ENCODE measurements at regions not wholly inside any gene's neighbourhood (a gene's known extent, or its start where the extent isn't known, plus 50 kb on each side); places are given as distances from the start of the nearest gene placed in this dataset.

GRCh38 chr6:144639654-144640053 is 354.5 kb downstream of the UTRN start:
- H3K27ac ChIP-seq = no peak overlapping the region
- no peak overlapping the region for H3K4me3 ChIP-seq
- H3K27me3 ChIP-seq = no peaks in the 10 kb centered on the region
- peaks cover 0 to 5% (median 0%) of the 10 kb centered on the region in 4 donors for H3K4me1 ChIP-seq
- DNase-seq (no peak), ATAC-seq (ENCODE audit: low FRiP score in 2 of 2) (no peak)
- no peak for TF ChIP-seq EP300 (IDR thresholded peaks at IDR 0.05)
- TF ChIP-seq POLR2A (IDR thresholded peaks at IDR 0.05) = no peak
- no peak for TF ChIP-seq CTCF (IDR thresholded peaks at IDR 0.05)
- no peak for TF ChIP-seq POLR2AphosphoS5 (IDR thresholded peaks at IDR 0.05)
- WGBS, 2 donors = 67 to 88% methylated on average over 1 of the region's 1 CpG
- H3K9me3 ChIP-seq = no peaks in the 10 kb centered on the region
- no peaks in the 10 kb centered on the region for H3K36me3 ChIP-seq

GRCh38 chr6:144641286-144641685 is 356.2 kb downstream of the UTRN start:
- TF ChIP-seq CTCF (IDR thresholded peaks at IDR 0.05) (no peak), EP300 (IDR thresholded peaks at IDR 0.05) (no peak), POLR2AphosphoS5 (IDR thresholded peaks at IDR 0.05) (no peak), POLR2A (IDR thresholded peaks at IDR 0.05) (no peak)
- ATAC-seq (ENCODE audit: low FRiP score in 2 of 2) = no peak
- peaks cover 0 to 5% (median 0%) of the 10 kb centered on the region in 4 donors for H3K4me1 ChIP-seq
- no peaks in the 10 kb centered on the region for H3K27me3 ChIP-seq
- no peak for DNase-seq
- no peaks in the 10 kb centered on the region for H3K36me3 ChIP-seq
- no peak overlapping the region for H3K4me3 ChIP-seq
- no peak overlapping the region for H3K27ac ChIP-seq
- H3K9me3 ChIP-seq = no peaks in the 10 kb centered on the region
- WGBS, 2 donors = 94 to 100% methylated on average over 1 of the region's 1 CpG

GRCh38 chr6:144644776-144645175 is 359.6 kb downstream of the UTRN start:
- Histone ChIP-seq H3K27me3 (no peaks in the 10 kb centered on the region), H3K36me3 (no peaks in the 10 kb centered on the region), H3K27ac (no peak overlapping the region), H3K4me1 (no peaks in the 10 kb centered on the region), H3K4me3 (no peak overlapping the region), H3K9me3 (no peaks in the 10 kb centered on the region)
- DNase-seq = no peak
- no peak for TF ChIP-seq EP300 (IDR thresholded peaks at IDR 0.05)
- no peak for TF ChIP-seq POLR2AphosphoS5 (IDR thresholded peaks at IDR 0.05)
- TF ChIP-seq CTCF (IDR thresholded peaks at IDR 0.05) = no peak
- no peak for TF ChIP-seq POLR2A (IDR thresholded peaks at IDR 0.05)
- no peak for ATAC-seq (ENCODE audit: low FRiP score in 2 of 2)
- WGBS, 2 donors = 84 to 85% methylated on average over 1 of the region's 1 CpG

- DNase-seq (no peak), ATAC-seq (ENCODE audit: low FRiP score in 2 of 2) (no peak)
- no peaks in the 10 kb centered on the region for H3K36me3 ChIP-seq
- 89 to 90% methylated on average over 4 of the region's 4 CpGs for WGBS, 2 donors
- no peak overlapping the region for H3K27ac ChIP-seq
- no peaks in the 10 kb centered on the region for H3K4me1 ChIP-seq
- TF ChIP-seq POLR2A (IDR thresholded peaks at IDR 0.05) = no peak
- no peak for TF ChIP-seq CTCF (IDR thresholded peaks at IDR 0.05)
- TF ChIP-seq EP300 (IDR thresholded peaks at IDR 0.05) = no peak
- no peak for TF ChIP-seq POLR2AphosphoS5 (IDR thresholded peaks at IDR 0.05)
- no peak overlapping the region for H3K4me3 ChIP-seq
- H3K9me3 ChIP-seq = no peaks in the 10 kb centered on the region
- H3K27me3 ChIP-seq = no peaks in the 10 kb centered on the region
Observed at GRCh38 chr6:144646093-144647056, 361.2 kb downstream of the UTRN start.

Data from upper lobe of left lung (tissue), 6 donors.